ENCODE measurements at regions not wholly inside any gene's neighbourhood (a gene's known extent, or its start where the extent isn't known, plus 50 kb on each side); places are given as distances from the start of the nearest gene placed in this dataset.

DNA sequence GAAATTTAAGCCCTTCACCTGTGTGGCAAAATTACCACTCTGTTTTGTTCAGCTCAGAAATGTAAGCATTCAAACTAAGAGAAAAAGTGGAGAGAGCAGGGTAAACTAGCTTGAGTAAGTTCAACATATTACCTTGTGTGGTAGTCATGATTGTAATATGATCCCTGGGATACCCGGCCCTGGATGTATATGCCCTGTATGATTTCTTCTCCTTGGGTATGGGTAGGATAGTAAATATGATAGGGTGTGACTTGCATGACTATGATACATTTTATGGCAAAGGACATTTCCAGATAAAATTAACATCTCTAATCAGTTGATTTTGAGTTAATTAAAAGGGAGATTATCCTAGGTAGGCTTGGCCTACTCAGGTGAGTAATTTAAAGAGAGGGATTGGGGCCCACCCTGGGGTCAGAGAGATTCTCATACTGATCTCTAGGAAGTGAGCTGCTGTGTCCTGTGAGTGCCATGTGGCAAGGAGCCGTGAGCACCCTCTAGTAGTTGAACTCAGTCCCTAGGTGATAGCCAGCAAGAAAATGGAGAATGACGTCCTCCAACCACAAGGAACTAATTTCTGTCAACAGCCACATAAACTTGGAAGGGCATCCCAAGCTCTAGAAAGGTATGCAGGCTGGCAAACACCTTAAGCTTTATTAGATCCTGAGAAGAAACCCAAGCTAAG lies 62.2 kb upstream of the ANXA1 start:
- TF ChIP-seq, protein P1, sequence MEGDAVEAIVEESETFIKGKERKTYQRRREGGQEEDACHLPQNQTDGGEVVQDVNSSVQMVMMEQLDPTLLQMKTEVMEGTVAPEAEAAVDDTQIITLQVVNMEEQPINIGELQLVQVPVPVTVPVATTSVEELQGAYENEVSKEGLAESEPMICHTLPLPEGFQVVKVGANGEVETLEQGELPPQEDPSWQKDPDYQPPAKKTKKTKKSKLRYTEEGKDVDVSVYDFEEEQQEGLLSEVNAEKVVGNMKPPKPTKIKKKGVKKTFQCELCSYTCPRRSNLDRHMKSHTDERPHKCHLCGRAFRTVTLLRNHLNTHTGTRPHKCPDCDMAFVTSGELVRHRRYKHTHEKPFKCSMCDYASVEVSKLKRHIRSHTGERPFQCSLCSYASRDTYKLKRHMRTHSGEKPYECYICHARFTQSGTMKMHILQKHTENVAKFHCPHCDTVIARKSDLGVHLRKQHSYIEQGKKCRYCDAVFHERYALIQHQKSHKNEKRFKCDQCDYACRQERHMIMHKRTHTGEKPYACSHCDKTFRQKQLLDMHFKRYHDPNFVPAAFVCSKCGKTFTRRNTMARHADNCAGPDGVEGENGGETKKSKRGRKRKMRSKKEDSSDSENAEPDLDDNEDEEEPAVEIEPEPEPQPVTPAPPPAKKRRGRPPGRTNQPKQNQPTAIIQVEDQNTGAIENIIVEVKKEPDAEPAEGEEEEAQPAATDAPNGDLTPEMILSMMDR (conservative IDR thresholded peaks at IDR 0.05; ENCODE audit: low read length): no peak
- no peak for TF ChIP-seq EZH2phosphoT487 (IDR thresholded peaks at IDR 0.05; ENCODE audit: borderline replicate concordance, low read depth, low read length)
